ENCODE measurements at regions not wholly inside any gene's neighbourhood (a gene's known extent, or its start where the extent isn't known, plus 50 kb on each side); places are given as distances from the start of the nearest gene placed in this dataset.

- Histone ChIP-seq H3K27ac (no peak overlapping the region), H3K9me3 (no peaks in the 10 kb centered on the region), H3K4me1 (peaks cover 11% of the 10 kb centered on the region), H3K36me3 (no peaks in the 10 kb centered on the region), H3K4me3 (no peak overlapping the region), H3K27me3 (ENCODE audit: low read depth) (no peaks in the 10 kb centered on the region)
- intact Hi-C loops (cut with DNase I) = no loop called here
- TF ChIP-seq CTCF (IDR thresholded peaks at IDR 0.05) = no peak
- ATAC-seq (no peak), DNase-seq (no peak)
Observed at GRCh38 chr17:69762766-69763165, 312.3 kb upstream of the KCNJ16 start.

GRCh38 chr17:69763503-69763902, 311.5 kb upstream of the KCNJ16 start:
- TF ChIP-seq CTCF (IDR thresholded peaks at IDR 0.05) = no peak
- H3K27ac ChIP-seq = no peak overlapping the region
- H3K36me3 ChIP-seq = no peaks in the 10 kb centered on the region
- no peak overlapping the region for H3K4me3 ChIP-seq
- intact Hi-C loops (cut with DNase I) = no loop called here
- H3K9me3 ChIP-seq = no peaks in the 10 kb centered on the region
- H3K4me1 ChIP-seq = peaks cover 11% of the 10 kb centered on the region
- H3K27me3 ChIP-seq (ENCODE audit: low read depth) = no peaks in the 10 kb centered on the region
- DNase-seq (no peak), ATAC-seq (no peak)

GRCh38 chr17:69764146-69764545, 310.9 kb upstream of the KCNJ16 start:
- intact Hi-C loops (cut with DNase I) = no loop called here
- ATAC-seq (no peak), DNase-seq (no peak)
- H3K27ac ChIP-seq = no peak overlapping the region
- H3K4me3 ChIP-seq = no peak overlapping the region
- H3K36me3 ChIP-seq = no peaks in the 10 kb centered on the region
- H3K4me1 ChIP-seq = peaks cover 11% of the 10 kb centered on the region
- no peak for TF ChIP-seq CTCF (IDR thresholded peaks at IDR 0.05)
- no peaks in the 10 kb centered on the region for H3K9me3 ChIP-seq
- H3K27me3 ChIP-seq (ENCODE audit: low read depth) = no peaks in the 10 kb centered on the region

DNA sequence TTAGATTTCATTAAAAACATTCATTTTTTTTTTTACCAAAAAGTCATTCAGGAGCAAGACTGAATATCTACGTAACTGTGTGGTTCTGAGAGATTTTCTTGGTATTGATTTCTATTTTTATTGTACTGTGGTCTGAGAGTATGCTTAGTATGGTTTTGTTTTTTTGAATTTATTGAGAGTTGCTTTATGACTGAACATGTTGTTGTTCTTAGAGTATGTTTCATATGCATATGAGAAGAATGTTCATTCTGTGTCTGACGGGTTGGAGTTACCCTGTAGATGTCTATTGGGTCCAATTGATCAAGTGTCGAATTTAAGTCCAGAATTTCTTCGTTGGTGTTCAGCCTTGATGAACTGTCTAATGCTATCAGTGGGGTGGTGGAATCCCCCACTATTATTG, 306.0 kb upstream of the KCNJ16 start:
- ATAC-seq (no peak), DNase-seq (no peak)
- no peak for TF ChIP-seq CTCF (IDR thresholded peaks at IDR 0.05)
- Histone ChIP-seq H3K9me3 (no peaks in the 10 kb centered on the region), H3K27ac (no peak overlapping the region), H3K4me1 (no peaks in the 10 kb centered on the region), H3K4me3 (no peak overlapping the region), H3K36me3 (no peaks in the 10 kb centered on the region), H3K27me3 (ENCODE audit: low read depth) (no peaks in the 10 kb centered on the region)
- intact Hi-C loops (cut with DNase I) = no loop called here

- TF ChIP-seq CTCF (IDR thresholded peaks at IDR 0.05) = no peak
- Histone ChIP-seq H3K27me3 (ENCODE audit: low read depth) (no peaks in the 10 kb centered on the region), H3K9me3 (no peaks in the 10 kb centered on the region), H3K4me1 (no peaks in the 10 kb centered on the region), H3K27ac (no peak overlapping the region), H3K4me3 (no peak overlapping the region), H3K36me3 (no peaks in the 10 kb centered on the region)
- DNase-seq = no peak
- ATAC-seq = no peak
- intact Hi-C loops (cut with DNase I) = no loop called here
Observed at GRCh38 chr17:69773081-69773480, 301.9 kb upstream of the KCNJ16 start.

All from lower lobe of right lung (tissue), 2 donors.